HEK293 (cell line): ENCODE measurements at regions not wholly inside any gene's neighbourhood (a gene's known extent, or its start where the extent isn't known, plus 50 kb on each side); places are given as distances from the start of the nearest gene placed in this dataset.

Experiments used
- CTCF ChIA-PET: fragments of 350-600 bp; formaldehyde crosslinking; extraction: SDS; loops from one replicate; lab custom pipeline; 2021; ENCODE audit warnings: antibody characterized with exemption; lab: Yijun Ruan, JAX
- POLR2A ChIA-PET: fragments of 300-600 bp; formaldehyde crosslinking; extraction: SDS; loops from one replicate; lab custom pipeline; 2020; ENCODE audit warnings: antibody characterized with exemption, inconsistent platforms; lab: Yijun Ruan, JAX
- H3K27ac ChIP-seq: fragments of 200-500 bp; sonication (Bioruptor generic); 2 replicates; pipeline ENCODE4 v1.5.1; 2014; ENCODE audit warnings: low read depth, low read length, control low read depth, inconsistent platforms; ENCODE audit errors: extremely low read depth
- H3K36me3 ChIP-seq, 2 experiments: fragments of 200-500 bp in 1 of 2; sonication (Bioruptor generic) in 1 of 2; 1 replicate in 1 of 2; 2 replicates in 1 of 2; pipeline ENCODE4 v1.5.1; 2014 to 2017; ENCODE audit warnings: inconsistent platforms in 2 of 2, low read length in 2 of 2; ENCODE audit not compliant: control insufficient read depth in 2 of 2, insufficient read depth in 1 of 2
- H3K4me1 ChIP-seq: fragments of 200-500 bp; sonication (Bioruptor generic); 2 replicates; pipeline ENCODE4 v1.5.1; 2014; ENCODE audit warnings: mild to moderate bottlenecking, low read length, inconsistent platforms; ENCODE audit not compliant: control insufficient read depth, insufficient read depth
- H3K4me3 ChIP-seq: 2 replicates; pipeline ENCODE4 v1.5.1; 2011; ENCODE audit warnings: low read depth, mild to moderate bottlenecking, control low read depth, low read length, moderate library complexity
- H3K9me3 ChIP-seq: fragments of 200-500 bp; sonication (Bioruptor generic); 2 replicates; pipeline ENCODE4 v1.5.1; 2014; ENCODE audit warnings: low read depth, low read length, inconsistent platforms; ENCODE audit not compliant: control insufficient read depth, insufficient read depth
- BCL11A ChIP-seq: fragments of 450-650 bp; formaldehyde crosslinking; IDR thresholded peaks from 2 replicates; pipeline ENCODE4 v1.5.1; 2016; ENCODE audit warnings: low read depth, missing biosample characterization, missing genetic modification characterization
- CTCF ChIP-seq: fragments of 450-650 bp; formaldehyde crosslinking; IDR thresholded peaks from 2 replicates; pipeline ENCODE4 v1.5.1; 2016; ENCODE audit warnings: missing biosample characterization, missing genetic modification characterization
- IKZF3 ChIP-seq: fragments of 450-650 bp; IDR thresholded peaks from 2 replicates; pipeline ENCODE4 v1.5.0; 2018; ENCODE audit warnings: missing biosample characterization, mild to moderate bottlenecking, missing genetic modification characterization, moderate library complexity
- KLF9 ChIP-seq: fragments of 450-650 bp; formaldehyde crosslinking; IDR thresholded peaks from 2 replicates; pipeline ENCODE4 v1.5.1; 2016; ENCODE audit warnings: missing biosample characterization, missing genetic modification characterization, low read depth
- ZBTB21 ChIP-seq: fragments of 450-650 bp; formaldehyde crosslinking; IDR thresholded peaks from 2 replicates; pipeline ENCODE4 v1.5.1; 2017; ENCODE audit warnings: missing biosample characterization, missing genetic modification characterization
- ZFP3 ChIP-seq: fragments of 450-650 bp; formaldehyde crosslinking; IDR thresholded peaks from 2 replicates; pipeline ENCODE4 v1.5.1; 2016; ENCODE audit warnings: low read depth, missing biosample characterization, missing genetic modification characterization
- ZNF146 ChIP-seq: fragments of 450-650 bp; formaldehyde crosslinking; IDR thresholded peaks from 2 replicates; pipeline ENCODE4 v1.5.1; 2016; ENCODE audit warnings: missing biosample characterization, missing genetic modification characterization
- ZNF311 ChIP-seq: fragments of 450-650 bp; formaldehyde crosslinking; IDR thresholded peaks from 2 replicates; pipeline ENCODE4 v1.5.1; 2017; ENCODE audit warnings: missing biosample characterization, missing genetic modification characterization, borderline replicate concordance
- ZNF354C ChIP-seq: fragments of 450-650 bp; formaldehyde crosslinking; IDR thresholded peaks from 2 replicates; pipeline ENCODE4 v1.5.1; 2016; ENCODE audit warnings: missing biosample characterization, missing genetic modification characterization, low read depth, borderline replicate concordance
- ZNF548 ChIP-seq: fragments of 450-650 bp; formaldehyde crosslinking; IDR thresholded peaks from 2 replicates; pipeline ENCODE4 v1.5.1; 2016; ENCODE audit warnings: missing biosample characterization, missing genetic modification characterization
- ZNF560 ChIP-seq: fragments of 450-650 bp; formaldehyde crosslinking; IDR thresholded peaks from 2 replicates; pipeline ENCODE4 v1.5.1; 2017; ENCODE audit warnings: missing biosample characterization, missing genetic modification characterization, borderline replicate concordance
- TF ChIP-seq, protein P1 (sequence below): fragments of 450-650 bp; formaldehyde crosslinking; conservative IDR thresholded peaks from 2 replicates; pipeline ENCODE4 v1.5.1; 2016; ENCODE audit warnings: low read depth, missing biosample characterization, missing genetic modification characterization
- TF ChIP-seq, protein P2 (sequence below): fragments of 450-650 bp; formaldehyde crosslinking; IDR thresholded peaks from 2 replicates; pipeline ENCODE4 v1.5.1; 2016; ENCODE audit warnings: missing biosample characterization, missing genetic modification characterization

DNA sequence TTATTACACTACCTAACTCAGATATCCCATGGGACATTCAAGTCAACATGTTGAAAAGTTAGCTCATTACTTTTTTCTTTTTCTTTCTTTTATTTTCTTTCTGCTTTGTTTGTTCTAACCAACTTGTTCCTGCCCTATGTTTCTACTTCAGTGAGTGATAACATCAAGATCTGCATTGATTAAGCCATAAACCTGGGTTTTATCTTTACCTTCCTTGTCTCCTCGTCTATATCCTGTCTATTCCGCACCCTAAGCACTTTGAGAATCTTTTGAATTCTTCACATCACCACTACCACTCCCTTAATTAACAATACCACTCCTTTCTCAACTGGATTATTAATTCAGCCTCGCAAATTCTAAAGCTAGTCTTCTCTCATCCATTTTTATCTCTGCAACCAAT is 81.9 kb upstream of the AVPR1A start (continued):
- TF ChIP-seq, protein P1, sequence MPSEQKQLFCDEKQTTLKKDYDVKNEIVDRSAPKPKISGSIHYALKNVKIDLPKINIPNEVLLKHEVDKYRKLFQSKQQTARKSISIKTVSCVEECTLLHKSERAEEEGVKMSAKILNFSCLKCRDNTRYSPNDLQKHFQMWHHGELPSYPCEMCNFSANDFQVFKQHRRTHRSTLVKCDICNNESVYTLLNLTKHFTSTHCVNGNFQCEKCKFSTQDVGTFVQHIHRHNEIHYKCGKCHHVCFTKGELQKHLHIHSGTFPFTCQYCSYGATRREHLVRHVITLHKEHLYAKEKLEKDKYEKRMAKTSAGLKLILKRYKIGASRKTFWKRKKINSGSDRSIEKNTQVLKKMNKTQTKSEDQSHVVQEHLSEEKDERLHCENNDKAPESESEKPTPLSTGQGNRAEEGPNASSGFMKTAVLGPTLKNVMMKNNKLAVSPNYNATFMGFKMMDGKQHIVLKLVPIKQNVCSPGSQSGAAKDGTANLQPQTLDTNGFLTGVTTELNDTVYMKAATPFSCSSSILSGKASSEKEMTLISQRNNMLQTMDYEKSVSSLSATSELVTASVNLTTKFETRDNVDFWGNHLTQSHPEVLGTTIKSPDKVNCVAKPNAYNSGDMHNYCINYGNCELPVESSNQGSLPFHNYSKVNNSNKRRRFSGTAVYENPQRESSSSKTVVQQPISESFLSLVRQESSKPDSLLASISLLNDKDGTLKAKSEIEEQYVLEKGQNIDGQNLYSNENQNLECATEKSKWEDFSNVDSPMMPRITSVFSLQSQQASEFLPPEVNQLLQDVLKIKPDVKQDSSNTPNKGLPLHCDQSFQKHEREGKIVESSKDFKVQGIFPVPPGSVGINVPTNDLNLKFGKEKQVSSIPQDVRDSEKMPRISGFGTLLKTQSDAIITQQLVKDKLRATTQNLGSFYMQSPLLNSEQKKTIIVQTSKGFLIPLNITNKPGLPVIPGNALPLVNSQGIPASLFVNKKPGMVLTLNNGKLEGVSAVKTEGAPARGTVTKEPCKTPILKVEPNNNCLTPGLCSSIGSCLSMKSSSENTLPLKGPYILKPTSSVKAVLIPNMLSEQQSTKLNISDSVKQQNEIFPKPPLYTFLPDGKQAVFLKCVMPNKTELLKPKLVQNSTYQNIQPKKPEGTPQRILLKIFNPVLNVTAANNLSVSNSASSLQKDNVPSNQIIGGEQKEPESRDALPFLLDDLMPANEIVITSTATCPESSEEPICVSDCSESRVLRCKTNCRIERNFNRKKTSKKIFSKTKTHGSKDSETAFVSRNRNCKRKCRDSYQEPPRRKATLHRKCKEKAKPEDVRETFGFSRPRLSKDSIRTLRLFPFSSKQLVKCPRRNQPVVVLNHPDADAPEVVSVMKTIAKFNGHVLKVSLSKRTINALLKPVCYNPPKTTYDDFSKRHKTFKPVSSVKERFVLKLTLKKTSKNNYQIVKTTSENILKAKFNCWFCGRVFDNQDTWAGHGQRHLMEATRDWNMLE (tag by site-specific recombination), result no peak
- TF ChIP-seq ZNF311 (tag by site-specific recombination), result no peak
- TF ChIP-seq KLF9 (tag by site-specific recombination), result no peak
- TF ChIP-seq ZFP3, result no peak
- no peak for TF ChIP-seq ZNF560 (tag by site-specific recombination)

DNA sequence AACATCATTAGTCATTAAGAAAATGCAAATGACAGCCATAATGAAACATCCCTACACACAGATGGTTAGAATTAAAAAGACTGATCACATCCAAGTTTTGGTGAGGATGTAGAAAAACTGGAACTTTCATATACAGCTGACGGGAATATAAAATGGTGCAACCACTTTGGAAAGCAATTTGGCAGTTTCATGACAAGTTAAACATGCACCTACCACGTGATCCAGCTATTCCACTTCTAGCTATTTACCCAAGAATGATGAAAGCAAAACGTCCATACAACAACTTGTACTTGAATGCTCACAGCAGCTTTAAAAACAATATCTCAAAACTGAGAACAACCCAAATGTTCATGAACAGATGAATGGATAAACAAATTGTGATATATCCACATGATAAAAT is 77.9 kb upstream of the AVPR1A start:
- no peak for TF ChIP-seq ZNF354C
- TF ChIP-seq BCL11A (tag by site-specific recombination), result no peak
- no peak for TF ChIP-seq ZNF146
- TF ChIP-seq ZNF548 (tag by site-specific recombination), result no peak
- TF ChIP-seq CTCF (tag by site-specific recombination), result no peak
- TF ChIP-seq, protein P2, sequence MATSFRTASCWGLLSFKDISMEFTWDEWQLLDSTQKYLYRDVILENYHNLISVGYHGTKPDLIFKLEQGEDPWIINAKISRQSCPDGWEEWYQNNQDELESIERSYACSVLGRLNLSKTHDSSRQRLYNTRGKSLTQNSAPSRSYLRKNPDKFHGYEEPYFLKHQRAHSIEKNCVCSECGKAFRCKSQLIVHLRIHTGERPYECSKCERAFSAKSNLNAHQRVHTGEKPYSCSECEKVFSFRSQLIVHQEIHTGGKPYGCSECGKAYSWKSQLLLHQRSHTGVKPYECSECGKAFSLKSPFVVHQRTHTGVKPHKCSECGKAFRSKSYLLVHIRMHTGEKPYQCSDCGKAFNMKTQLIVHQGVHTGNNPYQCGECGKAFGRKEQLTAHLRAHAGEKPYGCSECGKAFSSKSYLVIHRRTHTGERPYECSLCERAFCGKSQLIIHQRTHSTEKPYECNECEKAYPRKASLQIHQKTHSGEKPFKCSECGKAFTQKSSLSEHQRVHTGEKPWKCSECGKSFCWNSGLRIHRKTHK, result no peak
- TF ChIP-seq IKZF3, result no peak
- ChIA-PET CTCF (no interaction called here), POLR2A (no interaction called here)
- Histone ChIP-seq H3K4me3 (no peak overlapping the region), H3K27ac (no peak overlapping the region), H3K4me1 (no peaks in the 10 kb centered on the region), H3K36me3 (no peaks in the 10 kb centered on the region), H3K9me3 (no peaks in the 10 kb centered on the region)

DNA sequence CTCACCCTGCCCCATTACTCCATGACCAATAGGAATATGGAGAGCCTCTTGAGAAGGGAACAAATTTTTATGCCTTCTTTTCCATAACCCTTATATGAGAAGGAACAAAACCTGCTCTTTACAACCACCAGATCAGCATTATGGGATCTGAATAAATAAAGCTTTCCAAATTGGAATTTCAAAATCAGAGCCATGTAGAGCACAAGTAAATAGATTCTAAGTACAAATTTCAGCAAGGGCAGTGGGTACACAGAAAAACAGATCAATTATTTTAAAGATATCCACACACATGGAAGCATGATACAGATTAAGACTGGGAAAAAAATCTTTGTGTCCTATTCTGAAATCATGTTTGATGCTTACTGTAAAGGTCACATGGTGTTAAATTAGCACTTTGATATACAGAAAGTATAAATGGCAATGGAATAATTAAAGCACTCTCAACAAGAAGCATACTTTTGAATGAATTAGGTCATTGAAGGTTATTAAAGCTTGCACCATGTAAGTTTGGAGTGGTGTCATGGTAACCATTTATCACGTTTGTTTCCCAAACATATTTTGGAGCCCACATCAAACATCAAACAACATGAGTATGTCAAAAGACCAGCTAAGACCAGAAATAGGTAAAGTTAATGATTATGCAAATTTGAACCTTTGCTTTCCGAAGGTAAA is 75.9 kb upstream of the AVPR1A start:
- CTCF ChIA-PET, result interaction anchor here (1.1 to 1.2 kb wide), 2 partner anchors 48 to 75 kb away, joined by 3 to 4 read pairs; no protein-coding TSS in a partner anchor
- POLR2A ChIA-PET, result no interaction called here
- H3K27ac ChIP-seq, result no peak overlapping the region
- no peak overlapping the region for H3K4me3 ChIP-seq
- no peaks in the 10 kb centered on the region for H3K9me3 ChIP-seq
- TF ChIP-seq ZBTB21 (tag by site-specific recombination), result no peak
- TF ChIP-seq ZNF560 (tag by site-specific recombination), result no peak
- TF ChIP-seq, all 188 proteins: peak for 0
- Histone ChIP-seq H3K36me3 (no peaks in the 10 kb centered on the region), H3K4me1 (no peaks in the 10 kb centered on the region)
